ENCODE measurements at regions not wholly inside any gene's neighbourhood (a gene's known extent, or its start where the extent isn't known, plus 50 kb on each side); places are given as distances from the start of the nearest gene placed in this dataset.

GRCh38 chr10:3487228-3487627 is 297.8 kb downstream of the KLF6 start:
- TF ChIP-seq POLR2A (IDR thresholded peaks at IDR 0.05; ENCODE audit: low read depth, low read length), result no peak
- TF ChIP-seq CTCF (IDR thresholded peaks at IDR 0.05; ENCODE audit: extremely low read depth in 1 of 2, insufficient read depth in 1 of 2, low read depth in 1 of 2, low read length in 2 of 2), result no peak
